Rectal smooth muscle tissue (tissue), 1 donor: ENCODE measurements at regions not wholly inside any gene's neighbourhood (a gene's known extent, or its start where the extent isn't known, plus 50 kb on each side); places are given as distances from the start of the nearest gene placed in this dataset.

Experiments used
- H3K27ac ChIP-seq: one replicate; pipeline ENCODE4 v1.7.0; 2013; ENCODE audit warnings: low read depth, low read length, inconsistent platforms
- H3K27me3 ChIP-seq: one replicate; pipeline ENCODE4 v1.7.0; 2013; ENCODE audit warnings: low read length; ENCODE audit not compliant: control insufficient read depth, insufficient read depth
- H3K36me3 ChIP-seq: one replicate; pipeline ENCODE4 v1.7.0; 2013; ENCODE audit warnings: low read length; ENCODE audit not compliant: control insufficient read depth, insufficient read depth
- H3K4me1 ChIP-seq: one replicate; pipeline ENCODE4 v1.7.0; 2013; ENCODE audit warnings: low read length; ENCODE audit not compliant: control insufficient read depth, insufficient read depth
- H3K4me3 ChIP-seq: one replicate; pipeline ENCODE4 v1.7.0; 2013; ENCODE audit warnings: low read length
- H3K9ac ChIP-seq: one replicate; pipeline ENCODE4 v1.7.0; 2013; ENCODE audit warnings: low read length

DNA sequence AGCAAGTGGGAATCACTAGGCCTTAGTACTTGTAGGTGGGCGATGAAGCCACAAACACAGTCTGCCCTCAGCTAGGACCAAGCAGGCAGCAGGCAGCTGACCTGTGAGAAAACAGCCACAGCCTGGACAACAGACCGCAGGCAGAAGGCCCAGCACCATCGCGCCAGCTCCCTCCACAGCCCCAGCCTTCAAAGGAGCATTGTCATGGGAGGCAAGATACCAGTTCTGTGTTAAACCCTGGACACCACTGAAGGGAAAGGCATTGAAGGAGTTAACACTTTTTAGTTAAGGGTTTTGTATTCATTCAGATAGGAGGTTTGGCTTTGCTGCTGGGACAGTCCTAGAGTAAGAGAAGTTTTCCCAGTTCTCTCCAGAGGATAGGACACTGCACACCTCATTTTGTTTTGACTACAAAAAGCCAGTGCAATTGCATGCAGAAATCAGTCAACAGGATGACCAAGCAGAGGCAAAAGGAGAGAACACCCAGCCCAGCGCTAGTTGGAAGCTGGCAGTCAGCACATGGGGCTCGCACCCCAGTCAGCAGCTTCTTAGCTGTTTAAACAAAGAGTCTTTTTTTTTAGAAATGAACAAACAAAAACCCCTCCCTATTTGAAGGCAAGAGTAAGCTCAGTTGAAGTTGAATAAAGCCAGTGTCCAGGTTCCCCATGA lies 286.1 kb upstream of the TPM1 start:
- Histone ChIP-seq H3K36me3 (peaks cover 2% of the 10 kb centered on the region), H3K4me3 (no peak overlapping the region), H3K27ac (no peak overlapping the region), H3K9ac (no peak overlapping the region), H3K27me3 (no peaks in the 10 kb centered on the region), H3K4me1 (peaks cover 13% of the 10 kb centered on the region)

DNA sequence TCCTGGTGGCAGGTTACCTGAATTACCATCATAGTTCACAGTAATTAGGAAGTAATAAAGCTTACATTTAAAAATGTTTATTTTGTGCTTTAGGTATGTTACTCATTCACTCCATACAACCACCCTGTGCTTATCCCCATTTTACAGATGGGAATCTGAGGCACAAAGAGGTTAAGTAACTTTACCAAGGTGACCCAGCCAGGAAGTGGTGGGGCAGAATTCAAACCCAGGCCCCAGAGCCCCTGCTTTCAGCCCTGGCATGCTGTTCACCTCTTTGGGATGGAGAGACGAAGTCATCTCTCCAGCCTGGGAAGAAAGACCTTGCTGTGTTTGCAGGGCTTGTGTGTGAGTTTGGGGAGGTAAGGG lies 285.6 kb upstream of the TPM1 start:
- Histone ChIP-seq H3K4me1 (peaks cover 13% of the 10 kb centered on the region), H3K27ac (no peak overlapping the region), H3K4me3 (no peak overlapping the region), H3K36me3 (peaks cover 4% of the 10 kb centered on the region), H3K9ac (no peak overlapping the region), H3K27me3 (no peaks in the 10 kb centered on the region)

DNA sequence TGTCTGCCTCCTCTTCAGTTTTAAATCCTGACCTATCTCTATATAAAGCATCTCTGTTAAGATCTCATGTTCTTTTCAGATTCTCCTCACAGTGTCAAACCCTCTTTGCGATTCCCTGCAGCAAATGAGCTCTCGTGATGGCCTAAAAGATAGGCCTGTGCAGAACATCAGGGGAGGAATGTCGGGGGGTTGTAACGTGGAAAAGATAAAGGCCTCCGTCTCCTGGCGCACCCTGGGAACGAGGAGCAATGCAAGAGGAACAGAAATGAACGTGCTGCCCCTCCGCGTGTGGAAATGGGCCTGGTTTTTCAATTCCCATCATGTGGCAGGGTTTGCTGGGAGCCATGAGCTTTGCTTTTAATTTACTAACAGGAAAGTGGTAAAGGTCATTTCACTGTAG lies 285.0 kb upstream of the TPM1 start:
- H3K36me3 ChIP-seq: peaks cover 9% of the 10 kb centered on the region
- no peak overlapping the region for H3K4me3 ChIP-seq
- H3K9ac ChIP-seq: no peak overlapping the region
- H3K27me3 ChIP-seq: no peaks in the 10 kb centered on the region
- H3K27ac ChIP-seq: no peak overlapping the region
- peaks cover 13% of the 10 kb centered on the region for H3K4me1 ChIP-seq

DNA sequence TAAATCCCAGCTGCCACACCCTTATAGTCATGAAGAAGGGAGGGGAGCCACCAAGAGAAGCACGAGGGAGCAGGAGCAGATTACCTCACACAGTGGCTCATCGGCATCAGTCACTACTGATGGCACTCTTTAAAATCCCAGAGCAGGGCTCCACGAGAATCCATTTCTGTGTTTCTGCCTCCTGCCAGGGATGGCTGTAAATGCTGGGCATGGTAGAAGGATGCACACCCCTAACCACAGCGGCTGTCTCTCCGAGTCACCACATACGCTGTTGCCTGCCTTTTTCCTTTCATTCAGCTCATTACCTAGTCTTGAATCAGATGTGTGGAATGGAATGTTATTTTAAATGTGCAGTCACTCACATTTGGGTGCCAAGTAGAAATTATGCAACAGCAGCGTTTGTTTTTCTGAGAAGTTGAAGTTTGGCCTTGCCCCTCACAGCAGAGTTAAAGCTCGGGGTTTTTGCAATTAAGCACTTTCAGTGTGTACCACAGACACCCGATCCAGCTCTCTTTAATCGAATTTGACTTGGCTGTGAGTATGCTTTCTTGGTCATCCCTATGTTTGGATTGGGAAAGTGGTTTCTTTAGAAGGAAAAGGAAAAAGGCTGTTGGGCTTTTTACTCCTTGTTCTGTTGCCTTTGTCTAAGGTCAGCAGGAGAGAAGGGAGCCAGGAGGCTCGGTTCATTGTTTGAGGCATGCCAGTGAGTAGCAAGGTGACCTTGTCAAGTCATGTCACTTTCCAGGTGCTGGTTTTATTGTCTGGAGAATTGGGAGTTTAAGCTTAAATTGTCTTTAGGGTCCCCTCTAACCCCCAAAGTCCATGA lies 284.2 kb upstream of the TPM1 start:
- Histone ChIP-seq H3K27me3 (no peaks in the 10 kb centered on the region), H3K4me3 (no peak overlapping the region), H3K9ac (no peak overlapping the region), H3K4me1 (peaks cover 13% of the 10 kb centered on the region), H3K36me3 (peaks cover 11% of the 10 kb centered on the region), H3K27ac (no peak overlapping the region)

DNA sequence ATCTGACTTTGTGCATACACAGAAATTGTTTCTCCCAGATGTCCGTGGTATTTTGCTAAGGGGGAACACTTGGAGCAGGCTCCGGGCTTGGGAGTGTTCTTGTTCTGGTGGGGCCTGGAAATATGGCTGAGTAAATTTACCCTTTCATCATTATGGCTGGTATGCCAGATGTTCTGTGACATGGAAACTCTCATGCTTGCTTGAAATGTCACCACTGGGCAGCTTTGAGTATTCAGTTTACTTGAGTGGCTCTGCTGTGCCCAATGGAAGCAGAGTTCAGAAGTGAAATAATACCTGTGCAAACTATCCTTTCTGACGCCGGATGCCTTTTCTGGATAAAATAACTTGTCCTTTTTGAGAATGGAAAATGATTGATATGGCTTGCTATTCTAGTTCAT lies 283.6 kb upstream of the TPM1 start:
- H3K36me3 ChIP-seq: peaks cover 12% of the 10 kb centered on the region
- peaks cover 13% of the 10 kb centered on the region for H3K4me1 ChIP-seq
- H3K27ac ChIP-seq: no peak overlapping the region
- no peak overlapping the region for H3K4me3 ChIP-seq
- H3K27me3 ChIP-seq: no peaks in the 10 kb centered on the region
- H3K9ac ChIP-seq: no peak overlapping the region

DNA sequence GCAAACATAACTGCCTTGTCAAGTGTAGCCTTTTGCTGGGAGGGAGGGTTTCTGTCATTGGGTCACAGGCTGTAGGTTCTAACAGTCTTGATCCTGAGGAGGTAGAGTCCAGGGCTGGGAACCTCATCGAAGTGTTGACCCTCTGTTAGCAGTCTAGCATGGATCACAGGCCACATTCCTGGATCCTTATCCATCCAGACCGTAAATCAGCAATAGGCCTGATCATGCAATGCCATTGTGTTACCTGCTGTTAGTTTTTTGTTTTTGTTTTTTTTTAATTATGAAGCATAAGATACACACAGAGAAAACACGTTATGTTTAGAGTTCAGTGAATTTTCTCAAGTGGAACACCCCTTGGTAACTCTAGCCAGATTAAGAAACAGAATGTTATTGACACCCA lies 282.0 kb upstream of the TPM1 start:
- Histone ChIP-seq H3K9ac (no peak overlapping the region), H3K4me1 (peaks cover 13% of the 10 kb centered on the region), H3K27me3 (no peaks in the 10 kb centered on the region), H3K36me3 (peaks cover 12% of the 10 kb centered on the region), H3K27ac (no peak overlapping the region), H3K4me3 (no peak overlapping the region)

DNA sequence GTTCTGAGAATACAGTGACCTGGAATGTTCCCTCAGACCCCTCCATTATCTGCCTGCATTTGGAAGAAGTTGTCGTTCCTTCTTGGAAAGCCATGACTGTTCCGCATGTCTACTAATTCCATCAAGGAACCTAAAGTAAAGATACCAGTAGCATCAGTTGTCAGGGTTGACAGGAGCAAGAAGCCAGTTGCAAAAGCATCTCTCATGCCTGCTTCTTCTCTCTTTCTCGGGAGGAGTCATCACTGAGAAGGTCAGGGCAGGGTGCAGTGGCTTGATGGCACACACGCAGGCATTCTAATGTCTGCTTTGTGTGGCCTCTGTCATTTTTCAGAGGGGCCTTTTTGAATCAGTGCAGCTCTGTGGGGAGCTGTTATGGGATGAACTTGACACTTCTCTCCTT lies 276.6 kb upstream of the TPM1 start:
- no peak overlapping the region for H3K9ac ChIP-seq
- H3K27ac ChIP-seq: no peak overlapping the region
- no peak overlapping the region for H3K4me3 ChIP-seq
- H3K36me3 ChIP-seq: peaks cover 14% of the 10 kb centered on the region
- peaks cover 5% of the 10 kb centered on the region for H3K4me1 ChIP-seq
- H3K27me3 ChIP-seq: no peaks in the 10 kb centered on the region

DNA sequence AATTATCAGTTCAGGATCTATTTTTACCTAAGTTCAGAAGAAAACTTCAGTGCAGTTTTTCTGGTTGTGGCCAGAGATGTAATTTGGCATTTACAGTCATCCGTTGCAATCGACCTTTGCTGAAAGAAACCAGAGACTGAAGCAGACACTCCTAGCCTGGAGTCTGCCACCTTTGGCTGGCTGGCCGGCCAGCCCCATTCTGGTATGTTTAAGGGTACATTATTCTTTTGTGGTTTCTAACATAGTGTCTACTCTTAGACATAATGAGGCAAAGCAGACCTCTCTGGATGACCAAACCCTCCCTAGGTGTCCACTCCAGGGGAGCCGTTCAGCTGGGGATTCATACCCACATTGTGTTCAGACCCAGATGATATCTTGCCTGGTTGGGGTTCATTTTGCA lies 275.9 kb upstream of the TPM1 start:
- H3K36me3 ChIP-seq: peaks cover 16% of the 10 kb centered on the region
- no peak overlapping the region for H3K4me3 ChIP-seq
- H3K27ac ChIP-seq: no peak overlapping the region
- H3K27me3 ChIP-seq: no peaks in the 10 kb centered on the region
- H3K4me1 ChIP-seq: peaks cover 5% of the 10 kb centered on the region
- no peak overlapping the region for H3K9ac ChIP-seq

DNA sequence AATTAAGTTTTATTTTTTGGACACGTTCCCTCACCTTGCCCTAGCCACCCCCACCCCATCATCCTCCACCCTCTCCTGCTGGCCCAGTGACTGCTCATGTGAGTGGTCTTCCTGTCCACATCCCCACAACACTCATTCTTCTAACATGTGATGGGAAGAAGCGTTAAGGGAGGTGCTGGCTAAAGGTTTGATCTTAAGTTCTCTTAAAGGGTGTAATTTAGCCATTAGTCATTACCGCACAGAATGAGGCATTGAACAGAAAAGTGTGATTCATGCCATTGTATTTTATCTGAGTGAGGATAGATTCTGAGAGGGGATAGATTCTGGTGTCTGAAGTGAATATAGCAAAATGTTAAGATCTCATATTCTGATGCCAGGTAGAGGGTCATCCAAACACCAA lies 272.9 kb upstream of the TPM1 start:
- Histone ChIP-seq H3K36me3 (peaks cover 6% of the 10 kb centered on the region), H3K27ac (no peak overlapping the region), H3K27me3 (no peaks in the 10 kb centered on the region), H3K4me1 (peaks cover 5% of the 10 kb centered on the region), H3K9ac (no peak overlapping the region), H3K4me3 (no peak overlapping the region)

DNA sequence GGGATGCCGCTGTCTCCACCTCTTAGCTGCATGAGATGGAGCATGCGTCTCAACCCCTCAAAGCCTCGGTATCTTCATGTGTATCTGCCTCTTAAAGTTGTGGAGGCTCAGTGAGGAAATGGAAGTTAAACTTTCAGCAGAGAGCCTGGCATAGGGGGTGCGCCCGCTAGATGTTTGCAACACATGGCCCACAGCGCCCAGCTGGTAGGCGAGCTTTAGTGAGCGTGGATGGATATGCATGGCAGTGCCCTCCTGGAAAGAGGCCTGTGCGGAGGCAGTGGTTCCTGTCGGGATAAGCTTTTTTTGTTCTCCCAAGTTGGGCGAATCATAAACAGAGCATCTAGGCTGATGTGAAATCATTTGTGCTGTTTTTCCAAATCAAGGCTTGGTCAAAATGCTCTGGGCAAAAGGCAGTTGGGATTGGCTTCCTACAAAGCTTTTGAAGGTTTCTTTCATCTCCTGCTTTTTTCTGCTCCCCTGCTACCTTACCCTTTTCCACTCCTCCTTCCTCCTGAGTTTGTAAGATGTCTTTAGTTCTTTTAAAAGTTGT lies 272.4 kb upstream of the TPM1 start:
- no peak overlapping the region for H3K9ac ChIP-seq
- H3K27me3 ChIP-seq: no peaks in the 10 kb centered on the region
- H3K36me3 ChIP-seq: peaks cover 6% of the 10 kb centered on the region
- peaks cover 5% of the 10 kb centered on the region for H3K4me1 ChIP-seq
- H3K27ac ChIP-seq: no peak overlapping the region
- no peak overlapping the region for H3K4me3 ChIP-seq

DNA sequence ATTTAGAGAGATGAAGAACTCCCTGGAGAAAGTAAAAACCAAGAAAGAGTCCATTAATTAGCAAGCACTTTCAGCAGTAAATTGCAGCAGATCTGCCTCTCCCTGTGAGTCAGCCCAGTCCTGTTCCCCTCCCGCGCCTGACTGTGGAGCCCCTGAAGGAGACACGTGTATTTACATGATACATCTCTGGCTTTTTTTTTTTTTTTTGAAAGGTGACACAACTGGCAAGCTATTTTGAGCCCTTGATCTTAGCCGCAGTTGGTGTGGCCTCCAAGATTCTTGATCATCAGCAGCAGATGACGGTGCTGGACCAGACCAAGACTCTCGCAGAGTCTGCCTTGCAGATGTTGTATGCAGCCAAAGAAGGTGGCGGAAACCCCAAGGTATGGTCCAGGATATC lies 271.8 kb upstream of the TPM1 start:
- H3K4me1 ChIP-seq: peaks cover 4% of the 10 kb centered on the region
- H3K36me3 ChIP-seq: peaks cover 6% of the 10 kb centered on the region
- H3K4me3 ChIP-seq: no peak overlapping the region
- H3K9ac ChIP-seq: no peak overlapping the region
- H3K27me3 ChIP-seq: no peaks in the 10 kb centered on the region
- H3K27ac ChIP-seq: no peak overlapping the region

DNA sequence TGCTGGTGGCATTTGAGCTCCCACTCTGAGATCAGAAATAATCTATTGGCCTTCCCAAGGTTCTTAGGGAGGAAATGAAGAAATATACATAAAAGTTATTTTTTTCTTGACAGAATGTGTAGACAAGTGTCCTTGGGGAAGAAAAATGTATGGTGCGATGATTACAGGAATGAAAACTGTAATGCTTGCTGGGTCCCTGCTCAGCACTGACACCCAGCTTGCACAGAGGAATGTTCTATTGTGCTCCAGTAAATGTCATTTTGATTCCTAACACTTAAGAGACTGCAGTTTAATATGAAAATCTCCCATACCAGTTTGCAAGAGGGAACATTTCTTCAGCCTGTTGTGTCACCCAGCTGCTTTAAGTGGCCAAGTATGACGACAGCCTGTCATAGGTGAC lies 271.3 kb upstream of the TPM1 start:
- no peaks in the 10 kb centered on the region for H3K4me1 ChIP-seq
- no peak overlapping the region for H3K9ac ChIP-seq
- H3K27ac ChIP-seq: no peak overlapping the region
- peaks cover 6% of the 10 kb centered on the region for H3K36me3 ChIP-seq
- no peaks in the 10 kb centered on the region for H3K27me3 ChIP-seq
- no peak overlapping the region for H3K4me3 ChIP-seq
